SK-N-MC (cell line): ENCODE measurements at regions not wholly inside any gene's neighbourhood (a gene's known extent, or its start where the extent isn't known, plus 50 kb on each side); places are given as distances from the start of the nearest gene placed in this dataset.

Source experiments
- DNase-seq: peaks from one replicate; pipeline ENCODE4 v3.0.0-alpha.2; 2011; ENCODE audit warnings: low read depth, low spot score
- H3K27ac ChIP-seq: fragments of 200-600 bp; sonication (generic); 2 replicates; pipeline ENCODE4 v1.5.1; 2016; ENCODE audit warnings: mixed run types
- H3K36me3 ChIP-seq: fragments of 200-600 bp; sonication (generic); 2 replicates; pipeline ENCODE4 v1.6.1; 2017; ENCODE audit warnings: antibody characterized with exemption, low read length, mixed read lengths; ENCODE audit not compliant: insufficient read depth
- H3K4me3 ChIP-seq: fragments of 200-600 bp; sonication (generic); 2 replicates; pipeline ENCODE4 v1.5.1; 2016
- H3K9ac ChIP-seq: fragments of 200-600 bp; sonication (generic); 2 replicates; pipeline ENCODE4 v1.8.0; 2017; ENCODE audit warnings: mixed run types, mixed read lengths; ENCODE audit not compliant: insufficient read length
- H3K9me3 ChIP-seq: fragments of 200-600 bp; sonication (generic); 2 replicates; pipeline ENCODE4 v1.6.1; 2017; ENCODE audit warnings: low read depth, mild to moderate bottlenecking, antibody characterized with exemption, low read length, moderate library complexity, mixed read lengths
- EZH2 ChIP-seq: fragments of 200-600 bp; sonication (generic); IDR thresholded peaks from one replicate; pipeline ENCODE4 v1.6.1; 2017; ENCODE audit warnings: antibody characterized with exemption
- FOXP2 ChIP-seq: optimal IDR thresholded peaks from 2 replicates; pipeline ENCODE3; 2011; ENCODE audit warnings: mild to moderate bottlenecking, moderate library complexity; ENCODE audit not compliant: insufficient read depth; ENCODE audit errors: extremely low read length, control extremely low read depth
- POLR2AphosphoS5 ChIP-seq: IDR thresholded peaks from 2 replicates; pipeline ENCODE4 v1.6.1; 2012; ENCODE audit warnings: mild to moderate bottlenecking, low read depth, low read length, borderline replicate concordance

DNA sequence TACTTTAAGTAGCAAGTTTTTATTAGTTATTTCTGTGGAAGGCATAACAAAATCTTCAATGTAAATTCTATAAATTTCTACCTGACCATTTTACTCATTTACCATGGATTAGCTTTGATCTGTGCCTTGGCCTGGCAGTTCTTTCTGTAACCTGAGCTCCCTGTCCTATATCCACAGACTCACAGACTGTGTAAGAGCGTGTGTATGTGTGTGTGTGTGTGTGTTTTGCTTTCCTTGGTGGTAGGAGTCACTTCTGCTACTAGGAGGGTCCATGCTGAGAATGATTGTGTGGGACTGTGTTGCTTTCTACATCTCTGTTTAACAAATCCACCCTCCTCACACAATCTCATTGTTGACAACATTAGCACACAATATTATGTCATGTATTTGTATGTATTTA, 221.2 kb upstream of the PELI2 start:
- TF ChIP-seq FOXP2: no peak
- no peak for TF ChIP-seq POLR2AphosphoS5
- TF ChIP-seq EZH2: no peak

DNA sequence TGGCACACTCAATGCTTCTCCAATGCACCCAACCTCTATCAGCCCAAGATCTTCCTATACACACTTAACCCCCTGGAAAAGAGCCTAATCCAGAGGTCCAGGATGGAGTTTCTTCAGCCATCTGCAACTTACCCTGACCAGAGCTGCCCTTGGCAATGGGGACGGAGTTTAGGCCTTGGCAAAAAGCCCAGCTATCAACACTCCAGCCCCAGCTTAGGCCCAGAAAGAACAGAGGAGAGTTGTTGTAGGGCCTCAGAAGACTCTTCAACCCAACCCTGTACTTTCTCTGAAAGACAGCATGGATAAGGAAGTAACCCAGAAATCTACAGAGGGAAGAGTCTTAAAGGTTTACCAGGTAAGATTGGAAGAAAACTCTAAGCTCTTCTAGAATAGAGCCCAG, 219.3 kb upstream of the PELI2 start:
- Histone ChIP-seq H3K27ac (no peak overlapping the region), H3K9ac (no peak overlapping the region), H3K36me3 (no peaks in the 10 kb centered on the region), H3K9me3 (no peaks in the 10 kb centered on the region), H3K4me3 (no peak overlapping the region)
- DNase-seq: no peak
- TF ChIP-seq FOXP2 (no peak), EZH2 (no peak), POLR2AphosphoS5 (no peak)

More for the DNA sequence above, 221.2 kb upstream of the PELI2 start:
- Histone ChIP-seq H3K36me3 (no peaks in the 10 kb centered on the region), H3K9me3 (no peaks in the 10 kb centered on the region), H3K9ac (no peak overlapping the region), H3K4me3 (no peak overlapping the region), H3K27ac (no peak overlapping the region)
- DNase-seq: no peak

DNA sequence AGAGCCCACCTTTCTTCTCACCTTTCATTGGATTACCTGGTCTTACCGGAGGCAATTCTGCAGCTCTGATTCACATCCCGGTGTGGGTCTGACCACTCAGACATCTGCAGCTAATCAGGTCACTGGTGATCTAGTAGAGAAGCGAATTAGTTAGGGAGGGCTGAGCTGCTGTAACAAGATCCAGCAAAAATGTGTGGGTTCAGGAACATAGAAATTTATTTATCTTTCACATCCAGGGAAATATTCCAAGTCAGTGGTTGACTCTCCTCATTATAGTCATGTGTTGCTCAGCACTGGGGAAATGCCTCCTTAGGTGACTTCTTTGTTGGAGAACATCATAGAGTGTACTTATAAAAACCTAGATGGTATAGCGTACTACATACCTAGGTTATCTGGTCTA, 218.7 kb upstream of the PELI2 start:
- DNase-seq: no peak

DNA sequence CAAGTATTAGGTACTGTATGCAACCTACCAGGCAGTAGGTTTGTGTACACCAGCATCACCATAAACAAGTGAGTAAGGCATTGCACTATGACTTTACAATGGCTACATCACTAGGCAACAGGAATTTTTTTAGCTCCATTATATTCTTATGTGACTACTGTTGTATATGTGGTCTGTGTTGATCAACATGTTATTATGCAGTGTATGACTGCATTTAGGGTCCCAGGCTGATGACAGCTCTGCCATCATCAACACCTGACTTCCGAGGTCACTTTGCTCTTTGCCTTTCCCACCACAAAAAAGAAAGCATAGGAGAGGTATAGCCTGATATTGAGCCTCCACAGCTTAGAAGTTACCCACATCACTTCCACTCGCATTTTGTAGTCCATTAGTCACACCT, 217.5 kb upstream of the PELI2 start:
- no peak overlapping the region for H3K9ac ChIP-seq
- H3K27ac ChIP-seq: no peak overlapping the region
- no peak overlapping the region for H3K4me3 ChIP-seq
- no peak for TF ChIP-seq POLR2AphosphoS5
- no peak for TF ChIP-seq EZH2
- TF ChIP-seq FOXP2: no peak
- DNase-seq: no peak
- no peaks in the 10 kb centered on the region for H3K9me3 ChIP-seq
- no peaks in the 10 kb centered on the region for H3K36me3 ChIP-seq

More for the DNA sequence above, 218.7 kb upstream of the PELI2 start:
- Histone ChIP-seq H3K36me3 (no peaks in the 10 kb centered on the region), H3K4me3 (no peak overlapping the region), H3K9me3 (no peaks in the 10 kb centered on the region), H3K27ac (no peak overlapping the region), H3K9ac (no peak overlapping the region)
- TF ChIP-seq FOXP2 (no peak), EZH2 (no peak), POLR2AphosphoS5 (no peak)

DNA sequence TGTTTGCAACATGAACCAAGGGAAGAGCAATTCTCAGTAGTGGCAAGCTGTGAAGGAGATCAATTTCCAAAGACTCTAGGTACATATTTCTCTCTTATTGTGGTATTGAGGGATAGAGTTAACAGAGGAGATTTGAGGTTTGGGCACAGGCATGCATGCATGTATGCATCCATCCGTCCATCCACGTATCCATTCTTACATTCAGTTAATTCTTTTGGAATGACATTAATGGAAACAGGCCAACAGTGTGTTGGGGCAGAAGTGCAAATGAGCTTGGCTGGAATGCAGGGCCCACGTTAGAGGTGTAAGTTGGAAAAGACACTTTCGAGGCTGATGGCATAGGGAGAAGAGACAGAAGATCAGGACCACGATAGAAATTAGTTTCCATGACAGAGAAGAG, 216.9 kb upstream of the PELI2 start:
- Histone ChIP-seq H3K4me3 (no peak overlapping the region), H3K27ac (no peak overlapping the region), H3K9me3 (no peaks in the 10 kb centered on the region), H3K9ac (no peak overlapping the region), H3K36me3 (no peaks in the 10 kb centered on the region)
- TF ChIP-seq POLR2AphosphoS5 (no peak), EZH2 (no peak), FOXP2 (no peak)
- DNase-seq: no peak

DNA sequence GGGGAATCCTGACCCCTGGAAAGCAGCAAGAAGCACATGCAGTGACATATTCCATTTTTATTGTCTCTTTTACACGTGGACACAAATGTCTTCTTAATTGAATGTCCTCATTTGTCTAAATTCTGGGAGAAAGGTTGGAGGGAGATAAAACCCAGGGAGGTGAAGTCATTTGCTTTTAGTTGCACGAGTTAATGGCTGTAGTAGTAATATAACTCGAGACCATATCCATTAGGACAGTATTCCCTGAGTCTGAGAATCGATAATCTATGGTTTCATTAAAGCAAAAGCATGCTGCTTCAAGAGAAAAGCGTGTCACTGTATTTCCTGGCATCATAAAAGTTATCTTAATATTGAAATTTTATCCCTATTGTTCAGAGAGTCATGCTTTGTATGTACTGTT, 216.0 kb upstream of the PELI2 start:
- Histone ChIP-seq H3K36me3 (no peaks in the 10 kb centered on the region), H3K27ac (no peak overlapping the region), H3K4me3 (no peak overlapping the region), H3K9me3 (no peaks in the 10 kb centered on the region), H3K9ac (no peak overlapping the region)
- TF ChIP-seq POLR2AphosphoS5 (no peak), EZH2 (no peak), FOXP2 (no peak)
- no peak for DNase-seq

DNA sequence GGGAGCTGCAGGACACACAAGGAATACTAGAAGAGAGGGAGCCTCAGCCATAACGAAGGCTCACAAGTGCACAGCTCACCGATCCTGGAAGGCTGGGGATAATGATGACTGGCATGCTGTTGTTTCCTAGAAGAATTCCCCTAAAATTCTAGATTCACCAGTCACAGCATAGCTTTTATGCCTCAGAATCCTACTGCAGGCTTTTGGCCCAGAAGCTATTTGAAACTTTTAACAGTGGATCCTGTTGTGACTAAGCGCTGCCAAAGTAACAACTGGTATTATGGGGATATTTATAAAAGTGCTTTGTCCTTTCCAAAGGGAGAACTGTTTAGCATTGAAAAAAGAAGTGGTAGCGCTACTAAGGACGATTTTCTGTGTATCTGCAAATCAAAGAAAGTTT, 214.1 kb upstream of the PELI2 start:
- no peaks in the 10 kb centered on the region for H3K9me3 ChIP-seq
- no peak for DNase-seq
- H3K36me3 ChIP-seq: no peaks in the 10 kb centered on the region
- no peak overlapping the region for H3K9ac ChIP-seq
- TF ChIP-seq EZH2 (no peak), FOXP2 (no peak), POLR2AphosphoS5 (no peak)
- H3K4me3 ChIP-seq: no peak overlapping the region
- no peak overlapping the region for H3K27ac ChIP-seq

DNA sequence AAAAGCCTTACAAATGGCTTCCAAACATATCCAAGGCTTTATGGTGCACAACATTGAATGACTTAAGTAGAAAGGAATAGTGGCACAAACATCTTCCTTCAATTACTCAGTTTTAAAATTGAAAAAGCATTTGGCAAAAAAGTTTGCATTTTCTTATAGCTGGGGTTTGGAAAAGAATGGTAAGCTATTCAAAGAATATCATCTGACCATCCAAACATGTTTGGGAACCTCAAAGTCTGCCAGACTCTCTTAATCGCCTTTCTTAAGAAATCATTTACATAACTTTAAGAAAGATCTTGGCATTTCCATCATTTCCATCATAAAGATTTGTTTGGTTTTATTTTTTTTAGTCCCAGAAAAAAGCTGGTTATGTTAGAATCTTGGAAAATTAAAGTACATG, 210.1 kb upstream of the PELI2 start:
- Histone ChIP-seq H3K9me3 (no peaks in the 10 kb centered on the region), H3K27ac (no peak overlapping the region), H3K9ac (no peak overlapping the region), H3K4me3 (no peak overlapping the region), H3K36me3 (no peaks in the 10 kb centered on the region)
- TF ChIP-seq FOXP2: no peak
- TF ChIP-seq POLR2AphosphoS5: no peak
- TF ChIP-seq EZH2: no peak
- no peak for DNase-seq

DNA sequence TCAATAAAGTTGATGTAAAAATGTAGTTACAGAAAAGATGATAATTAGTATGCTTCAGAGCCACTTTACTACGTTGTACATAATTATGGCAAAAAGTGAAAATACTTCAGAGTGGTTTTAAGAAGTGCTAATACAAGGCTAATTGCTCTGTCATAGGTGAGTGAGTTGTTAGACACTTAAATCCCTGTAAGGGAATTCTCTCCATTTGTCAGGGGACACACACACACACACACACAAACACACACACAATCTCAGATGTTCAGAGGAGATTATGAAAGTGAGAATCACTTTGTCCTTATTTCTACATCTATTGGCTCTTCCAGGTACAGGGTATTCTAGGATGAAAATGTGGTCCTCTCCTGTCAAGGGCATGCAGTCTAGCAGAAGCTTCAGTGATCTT, 208.3 kb upstream of the PELI2 start:
- H3K9me3 ChIP-seq: no peaks in the 10 kb centered on the region
- no peaks in the 10 kb centered on the region for H3K36me3 ChIP-seq
- H3K27ac ChIP-seq: no peak overlapping the region
- H3K4me3 ChIP-seq: no peak overlapping the region
- TF ChIP-seq EZH2: no peak
- no peak overlapping the region for H3K9ac ChIP-seq
- DNase-seq: no peak
